Uterus (tissue), 2 donors: ENCODE measurements at regions not wholly inside any gene's neighbourhood (a gene's known extent, or its start where the extent isn't known, plus 50 kb on each side); places are given as distances from the start of the nearest gene placed in this dataset.

Experiments
- POLR2A ChIP-seq, 2 donors: fragments of 450-650 bp; IDR thresholded peaks; one replicate each; pipeline ENCODE4 v1.6.1; 2016; ENCODE audit warnings: antibody characterized with exemption in 2 of 2, mild to moderate bottlenecking in 1 of 2, moderate library complexity in 1 of 2
- TF ChIP-seq, protein P1 (sequence below), 4 experiments: fragments of 200-600 bp in 2 of 4; fragments of 450-650 bp in 2 of 4; sonication (generic) in 2 of 4; IDR thresholded peaks; one replicate each; pipeline ENCODE4 v1.5.1; 2016 to 2019; ENCODE audit warnings: antibody characterized with exemption in 4 of 4, mild to moderate bottlenecking in 2 of 4, moderate library complexity in 1 of 4

DNA sequence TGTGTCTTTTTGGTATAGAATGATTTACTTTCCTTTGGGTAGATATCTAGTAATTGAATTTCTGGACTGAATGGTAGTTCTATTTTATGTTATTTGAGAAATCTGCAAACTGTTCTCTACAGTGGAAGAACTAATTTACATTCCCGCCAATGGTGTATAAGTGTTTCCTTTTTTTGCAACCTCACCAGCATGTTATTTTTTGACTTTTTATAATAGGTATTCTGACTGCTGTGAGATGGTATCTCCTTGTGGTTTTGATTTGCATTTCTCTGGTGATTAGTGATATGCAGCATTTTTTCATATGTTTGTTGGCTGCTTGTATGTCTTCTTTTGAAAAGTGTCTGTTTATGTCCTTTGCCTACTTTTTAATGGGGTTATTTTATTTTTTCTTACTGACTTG, 607.2 kb downstream of the OTOL1 start:
- TF ChIP-seq, protein P1, sequence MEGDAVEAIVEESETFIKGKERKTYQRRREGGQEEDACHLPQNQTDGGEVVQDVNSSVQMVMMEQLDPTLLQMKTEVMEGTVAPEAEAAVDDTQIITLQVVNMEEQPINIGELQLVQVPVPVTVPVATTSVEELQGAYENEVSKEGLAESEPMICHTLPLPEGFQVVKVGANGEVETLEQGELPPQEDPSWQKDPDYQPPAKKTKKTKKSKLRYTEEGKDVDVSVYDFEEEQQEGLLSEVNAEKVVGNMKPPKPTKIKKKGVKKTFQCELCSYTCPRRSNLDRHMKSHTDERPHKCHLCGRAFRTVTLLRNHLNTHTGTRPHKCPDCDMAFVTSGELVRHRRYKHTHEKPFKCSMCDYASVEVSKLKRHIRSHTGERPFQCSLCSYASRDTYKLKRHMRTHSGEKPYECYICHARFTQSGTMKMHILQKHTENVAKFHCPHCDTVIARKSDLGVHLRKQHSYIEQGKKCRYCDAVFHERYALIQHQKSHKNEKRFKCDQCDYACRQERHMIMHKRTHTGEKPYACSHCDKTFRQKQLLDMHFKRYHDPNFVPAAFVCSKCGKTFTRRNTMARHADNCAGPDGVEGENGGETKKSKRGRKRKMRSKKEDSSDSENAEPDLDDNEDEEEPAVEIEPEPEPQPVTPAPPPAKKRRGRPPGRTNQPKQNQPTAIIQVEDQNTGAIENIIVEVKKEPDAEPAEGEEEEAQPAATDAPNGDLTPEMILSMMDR (IDR thresholded peaks at IDR 0.05): no peak
- no peak for TF ChIP-seq POLR2A (IDR thresholded peaks at IDR 0.05)
